ENCODE measurements at regions not wholly inside any gene's neighbourhood (a gene's known extent, or its start where the extent isn't known, plus 50 kb on each side); places are given as distances from the start of the nearest gene placed in this dataset.

DNA sequence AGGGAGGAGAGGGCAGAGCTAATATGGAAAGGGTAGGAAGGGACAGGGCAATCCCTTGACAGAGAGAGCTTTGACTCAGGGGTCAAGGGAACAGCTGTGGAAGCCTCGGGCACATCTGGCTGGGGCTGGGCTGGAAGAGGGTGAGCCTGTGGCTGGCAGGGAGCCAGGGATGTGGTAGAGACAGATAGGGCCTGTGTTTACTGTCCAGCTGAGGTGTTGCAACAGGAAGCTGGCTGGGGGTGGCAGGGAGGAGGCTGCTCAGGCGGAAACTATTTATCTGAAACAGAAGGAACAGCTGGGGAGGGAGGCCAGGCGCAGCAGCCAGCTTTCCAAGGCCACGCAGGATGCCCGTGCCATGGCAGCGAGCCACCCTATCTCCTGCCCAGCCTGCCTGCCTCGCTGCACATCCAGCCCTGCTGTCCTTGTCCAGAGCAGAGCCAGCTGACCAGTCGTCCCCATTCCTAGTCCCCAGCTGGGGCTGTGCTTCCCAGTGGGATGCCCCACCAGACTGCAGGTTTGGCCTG is 264.7 kb downstream of the CYP26B1 start:
- Histone ChIP-seq H3K27ac (ENCODE audit: low read depth, low read length, poor library complexity, severe bottlenecking) (no peak overlapping the region), H3K4me3 (ENCODE audit: low read depth, low read length, poor library complexity, severe bottlenecking) (no peak overlapping the region), H3K27me3 (replicated peaks; ENCODE audit: insufficient read depth, low read depth, low read length, poor library complexity) (no peaks in the 10 kb centered on the region), H3K4me1 (ENCODE audit: insufficient read depth, low read length, poor library complexity, severe bottlenecking) (peaks cover 8% of the 10 kb centered on the region), H3K36me3 (ENCODE audit: insufficient read depth, low read length, poor library complexity, severe bottlenecking) (no peaks in the 10 kb centered on the region), H3K9me3 (ENCODE audit: low read depth, low read length, poor library complexity, severe bottlenecking) (no peaks in the 10 kb centered on the region)
- peak; percentile 45 for DNase-seq (ENCODE audit: low spot score)
- POLR2A ChIA-PET (ENCODE audit: low non-redundant PET), result interaction anchor here (0.6 to 0.7 kb wide), 2 partner anchors 26 to 200 kb away, joined by 3 to 4 read pairs; no protein-coding TSS in a partner anchor
- CTCF ChIA-PET, result no interaction called here
- intact Hi-C loops (cut with micrococcal nuclease; ENCODE audit: unreplicated experiment), result no loop called here
- TF ChIP-seq EZH2 (IDR thresholded peaks at IDR 0.05; ENCODE audit: borderline replicate concordance, low read depth, low read length, poor library complexity, severe bottlenecking), result no peak
- TF ChIP-seq, protein P1, sequence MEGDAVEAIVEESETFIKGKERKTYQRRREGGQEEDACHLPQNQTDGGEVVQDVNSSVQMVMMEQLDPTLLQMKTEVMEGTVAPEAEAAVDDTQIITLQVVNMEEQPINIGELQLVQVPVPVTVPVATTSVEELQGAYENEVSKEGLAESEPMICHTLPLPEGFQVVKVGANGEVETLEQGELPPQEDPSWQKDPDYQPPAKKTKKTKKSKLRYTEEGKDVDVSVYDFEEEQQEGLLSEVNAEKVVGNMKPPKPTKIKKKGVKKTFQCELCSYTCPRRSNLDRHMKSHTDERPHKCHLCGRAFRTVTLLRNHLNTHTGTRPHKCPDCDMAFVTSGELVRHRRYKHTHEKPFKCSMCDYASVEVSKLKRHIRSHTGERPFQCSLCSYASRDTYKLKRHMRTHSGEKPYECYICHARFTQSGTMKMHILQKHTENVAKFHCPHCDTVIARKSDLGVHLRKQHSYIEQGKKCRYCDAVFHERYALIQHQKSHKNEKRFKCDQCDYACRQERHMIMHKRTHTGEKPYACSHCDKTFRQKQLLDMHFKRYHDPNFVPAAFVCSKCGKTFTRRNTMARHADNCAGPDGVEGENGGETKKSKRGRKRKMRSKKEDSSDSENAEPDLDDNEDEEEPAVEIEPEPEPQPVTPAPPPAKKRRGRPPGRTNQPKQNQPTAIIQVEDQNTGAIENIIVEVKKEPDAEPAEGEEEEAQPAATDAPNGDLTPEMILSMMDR (conservative IDR thresholded peaks at IDR 0.05; ENCODE audit: low read depth, low read length), result no peak
- BruUV-seq (replicated peaks), result no TSS peak

- no peaks in the 10 kb centered on the region for H3K27me3 ChIP-seq (replicated peaks; ENCODE audit: insufficient read depth, low read depth, low read length, poor library complexity)
- CTCF ChIA-PET, result no interaction called here
- H3K9me3 ChIP-seq (ENCODE audit: low read depth, low read length, poor library complexity, severe bottlenecking), result no peaks in the 10 kb centered on the region
- no TSS peak for BruUV-seq (replicated peaks)
- intact Hi-C loops (cut with micrococcal nuclease; ENCODE audit: unreplicated experiment), result no loop called here
- no peak for DNase-seq (ENCODE audit: low spot score)
- H3K4me3 ChIP-seq (ENCODE audit: low read depth, low read length, poor library complexity, severe bottlenecking), result no peak overlapping the region
- no peaks in the 10 kb centered on the region for H3K36me3 ChIP-seq (ENCODE audit: insufficient read depth, low read length, poor library complexity, severe bottlenecking)
- TF ChIP-seq, protein P1 (conservative IDR thresholded peaks at IDR 0.05; ENCODE audit: low read depth, low read length), result no peak
- no peak for TF ChIP-seq EZH2 (IDR thresholded peaks at IDR 0.05; ENCODE audit: borderline replicate concordance, low read depth, low read length, poor library complexity, severe bottlenecking)
- H3K27ac ChIP-seq (ENCODE audit: low read depth, low read length, poor library complexity, severe bottlenecking), result no peak overlapping the region
- POLR2A ChIA-PET (ENCODE audit: low non-redundant PET), result interaction anchor here (0.7 kb wide), 1 partner anchor 27 kb away, joined by 4 read pairs; no protein-coding TSS in a partner anchor
- H3K4me1 ChIP-seq (ENCODE audit: insufficient read depth, low read length, poor library complexity, severe bottlenecking), result peaks cover 8% of the 10 kb centered on the region
These were observed 265.3 kb downstream of the CYP26B1 start for GRCh38 chr2:71882236-71882946.

GRCh38 chr2:71880846-71881610 is 266.6 kb downstream of the CYP26B1 start:
- Histone ChIP-seq H3K9me3 (ENCODE audit: low read depth, low read length, poor library complexity, severe bottlenecking) (no peaks in the 10 kb centered on the region), H3K4me3 (ENCODE audit: low read depth, low read length, poor library complexity, severe bottlenecking) (no peak overlapping the region), H3K36me3 (ENCODE audit: insufficient read depth, low read length, poor library complexity, severe bottlenecking) (no peaks in the 10 kb centered on the region), H3K27me3 (replicated peaks; ENCODE audit: insufficient read depth, low read depth, low read length, poor library complexity) (no peaks in the 10 kb centered on the region), H3K4me1 (ENCODE audit: insufficient read depth, low read length, poor library complexity, severe bottlenecking) (peaks cover 8% of the 10 kb centered on the region), H3K27ac (ENCODE audit: low read depth, low read length, poor library complexity, severe bottlenecking) (no peak overlapping the region)
- intact Hi-C loops (cut with micrococcal nuclease; ENCODE audit: unreplicated experiment), result no loop called here
- TF ChIP-seq, protein P1 (conservative IDR thresholded peaks at IDR 0.05; ENCODE audit: low read depth, low read length), result no peak
- no peak for TF ChIP-seq EZH2 (IDR thresholded peaks at IDR 0.05; ENCODE audit: borderline replicate concordance, low read depth, low read length, poor library complexity, severe bottlenecking)
- ChIA-PET CTCF (no interaction called here), POLR2A (ENCODE audit: low non-redundant PET) (no interaction called here)
- BruUV-seq (replicated peaks), result no TSS peak
- DNase-seq (ENCODE audit: low spot score), result no peak

Measured in A673 (cell line).